Skin of body (tissue), 1 donor: ENCODE measurements at regions not wholly inside any gene's neighbourhood (a gene's known extent, or its start where the extent isn't known, plus 50 kb on each side); places are given as distances from the start of the nearest gene placed in this dataset.

Source experiments
- DNase-seq: peaks from one replicate; lab custom pipeline; 2025; lab: John Stamatoyannopoulos, UW

- no peak for DNase-seq
Observed at GRCh38 chr3:96070678-96071077, 743.7 kb upstream of the EPHA6 start.

DNA sequence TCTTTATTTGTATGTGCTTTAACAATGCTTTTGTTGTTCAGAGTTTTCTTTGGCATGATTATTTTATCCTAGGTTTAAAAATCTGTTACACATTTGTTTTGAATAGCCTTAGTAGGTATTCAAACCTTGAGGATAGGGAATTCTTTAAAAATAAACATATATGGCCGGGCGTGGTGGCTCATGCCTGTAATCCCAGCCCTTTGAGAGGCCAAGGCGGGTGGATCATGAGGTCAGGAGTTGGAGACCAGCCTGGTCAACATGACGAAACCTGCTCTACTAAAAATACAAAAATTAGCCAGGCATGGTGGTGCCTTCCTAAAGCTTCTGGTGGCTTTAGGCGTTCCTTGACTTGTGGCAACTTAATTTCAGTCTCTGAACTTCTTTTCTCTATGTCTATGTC lies 743.3 kb upstream of the EPHA6 start:
- no peak for DNase-seq

DNA sequence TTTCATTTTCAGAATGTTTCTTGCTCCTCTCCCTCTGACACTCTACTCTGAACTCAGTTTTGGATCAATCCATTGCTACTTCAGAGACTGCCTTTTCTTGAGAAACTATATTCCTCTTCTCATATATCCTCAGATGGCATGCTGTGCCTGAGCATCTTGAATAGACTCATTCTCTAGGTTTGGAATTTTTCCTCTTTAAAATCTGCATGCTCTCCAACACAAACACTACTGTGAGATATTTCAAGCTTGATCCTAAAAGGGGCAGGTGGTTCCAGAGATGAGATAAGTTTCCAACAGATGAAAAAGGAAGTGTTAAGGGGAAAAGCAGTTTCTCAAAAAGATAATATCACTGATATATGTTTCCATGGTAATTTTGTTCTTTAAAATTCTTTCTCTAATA lies 742.2 kb upstream of the EPHA6 start:
- DNase-seq, result no peak

DNA sequence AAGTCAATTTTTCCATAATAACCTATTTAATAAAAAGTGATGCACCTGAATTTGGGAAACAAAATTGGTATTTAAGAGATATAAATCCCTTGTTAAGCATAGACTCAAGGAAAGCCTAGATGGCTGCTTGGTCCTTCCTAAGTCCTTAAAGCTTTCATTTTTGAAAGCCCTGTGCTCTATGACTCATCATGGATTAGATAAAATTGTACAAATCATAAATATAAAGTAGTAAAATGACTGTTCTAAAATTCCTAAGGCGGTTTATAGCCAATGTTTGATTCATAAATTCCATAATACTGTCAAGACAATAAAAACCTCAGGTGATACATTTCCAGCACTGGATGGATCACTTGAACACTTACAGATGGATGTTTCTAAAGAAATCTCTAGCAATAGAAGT lies 730.8 kb upstream of the EPHA6 start:
- DNase-seq, result no peak

- no peak for DNase-seq
Observed at GRCh38 chr3:96086018-96086417, 728.4 kb upstream of the EPHA6 start.

DNA sequence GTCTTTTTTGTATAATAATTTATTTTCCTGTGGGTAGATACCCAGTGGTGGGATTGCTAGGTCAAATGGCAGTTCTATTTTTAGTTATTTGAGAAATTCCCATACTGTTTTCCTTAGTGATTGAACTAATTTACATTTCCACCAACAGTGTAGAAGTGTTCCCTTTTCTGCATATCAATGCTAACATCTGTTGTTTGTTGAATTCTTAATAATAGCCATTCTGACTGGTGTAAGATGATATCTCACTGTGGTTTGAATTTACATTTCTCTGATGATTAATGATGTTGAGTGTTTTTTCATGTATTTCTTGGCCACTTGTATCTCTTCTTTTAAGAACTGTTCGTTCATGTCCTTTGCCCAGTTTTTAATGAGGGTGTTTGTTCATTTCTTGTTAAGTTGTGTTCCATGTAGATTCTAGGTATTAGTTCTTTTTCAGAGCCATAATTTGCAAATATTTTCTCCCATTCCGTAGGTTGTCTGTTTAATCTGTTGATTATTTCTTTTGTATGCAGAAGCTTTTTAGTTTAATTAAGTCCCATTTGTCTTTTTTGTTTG lies 713.3 kb upstream of the EPHA6 start:
- no peak for DNase-seq

GRCh38 chr3:96106701-96107100 lies 707.7 kb upstream of the EPHA6 start:
- no peak for DNase-seq
